ENCODE measurements at regions not wholly inside any gene's neighbourhood (a gene's known extent, or its start where the extent isn't known, plus 50 kb on each side); places are given as distances from the start of the nearest gene placed in this dataset.

DNA sequence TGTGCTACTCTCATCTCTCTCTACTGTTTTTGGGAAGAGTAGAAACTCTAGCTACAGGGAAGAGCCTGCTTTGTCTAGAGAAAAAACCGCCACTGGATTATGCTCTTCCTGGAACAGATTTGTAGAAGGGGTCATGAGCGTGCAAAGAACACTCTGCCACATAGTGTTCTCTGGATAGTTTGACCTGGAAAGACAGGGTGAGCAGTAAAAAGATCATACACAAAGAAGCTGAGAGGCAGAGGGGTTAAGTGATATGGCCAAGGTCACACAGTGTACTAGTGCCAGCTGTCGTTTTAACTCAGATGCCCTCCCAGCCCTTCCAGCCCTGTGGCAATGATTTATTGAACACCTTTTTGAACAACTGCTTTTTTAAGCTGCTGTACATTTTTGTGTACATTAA is 182.2 kb downstream of the NNT start:
- FAIRE-seq (no peak), DNase-seq (ENCODE audit: low read depth, low spot score) (no peak)
- Histone ChIP-seq H3K4me1 (ENCODE audit: control insufficient read depth, extremely low read depth, insufficient read depth, low read length) (peaks cover 8% of the 10 kb centered on the region), H3K27me3 (ENCODE audit: control insufficient read depth, extremely low read depth, insufficient read depth, low read length) (no peaks in the 10 kb centered on the region), H3K9me1 (ENCODE audit: control insufficient read depth, extremely low read depth, insufficient read depth, low read length) (no peaks in the 10 kb centered on the region), H3K79me2 (ENCODE audit: control insufficient read depth, insufficient read depth, low read length) (no peaks in the 10 kb centered on the region), H3K36me3 (ENCODE audit: control insufficient read depth in 2 of 2, extremely low read depth in 1 of 2, insufficient read depth in 2 of 2, low read length in 2 of 2) (no peaks in the 10 kb centered on the region), H3K4me3 (ENCODE audit: control insufficient read depth in 2 of 3, extremely low read depth in 1 of 3, insufficient read depth in 2 of 3, low read depth in 1 of 3, low read length in 3 of 3) (no peak overlapping the region), H3K4me2 (ENCODE audit: control insufficient read depth, extremely low read depth, insufficient read depth, low read depth, low read length) (no peak overlapping the region), H3K27ac (ENCODE audit: control insufficient read depth, insufficient read depth, low read length) (no peak overlapping the region), H3K9ac (ENCODE audit: control insufficient read depth, extremely low read depth, insufficient read depth, low read length) (no peak overlapping the region), H3K9me3 (ENCODE audit: control insufficient read depth, low read depth, low read length) (no peaks in the 10 kb centered on the region), H4K20me1 (ENCODE audit: control insufficient read depth, extremely low read depth, insufficient read depth, low read length) (no peaks in the 10 kb centered on the region), H2AFZ (ENCODE audit: control insufficient read depth, low read length) (no peak overlapping the region)
- TF ChIP-seq, protein P1, sequence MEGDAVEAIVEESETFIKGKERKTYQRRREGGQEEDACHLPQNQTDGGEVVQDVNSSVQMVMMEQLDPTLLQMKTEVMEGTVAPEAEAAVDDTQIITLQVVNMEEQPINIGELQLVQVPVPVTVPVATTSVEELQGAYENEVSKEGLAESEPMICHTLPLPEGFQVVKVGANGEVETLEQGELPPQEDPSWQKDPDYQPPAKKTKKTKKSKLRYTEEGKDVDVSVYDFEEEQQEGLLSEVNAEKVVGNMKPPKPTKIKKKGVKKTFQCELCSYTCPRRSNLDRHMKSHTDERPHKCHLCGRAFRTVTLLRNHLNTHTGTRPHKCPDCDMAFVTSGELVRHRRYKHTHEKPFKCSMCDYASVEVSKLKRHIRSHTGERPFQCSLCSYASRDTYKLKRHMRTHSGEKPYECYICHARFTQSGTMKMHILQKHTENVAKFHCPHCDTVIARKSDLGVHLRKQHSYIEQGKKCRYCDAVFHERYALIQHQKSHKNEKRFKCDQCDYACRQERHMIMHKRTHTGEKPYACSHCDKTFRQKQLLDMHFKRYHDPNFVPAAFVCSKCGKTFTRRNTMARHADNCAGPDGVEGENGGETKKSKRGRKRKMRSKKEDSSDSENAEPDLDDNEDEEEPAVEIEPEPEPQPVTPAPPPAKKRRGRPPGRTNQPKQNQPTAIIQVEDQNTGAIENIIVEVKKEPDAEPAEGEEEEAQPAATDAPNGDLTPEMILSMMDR (optimal IDR thresholded peaks at IDR 0.05 in 1 of 3, IDR thresholded peaks at IDR 0.05 in 1 of 3, conservative IDR thresholded peaks at IDR 0.05 in 1 of 3; ENCODE audit: extremely low read depth in 1 of 3, insufficient read depth in 2 of 3, low read length in 3 of 3) = no peak
- TF ChIP-seq EZH2 (IDR thresholded peaks at IDR 0.05; ENCODE audit: low read length) = no peak
- dilution Hi-C loops (cut with MboI; ENCODE audit: extremely low pct_ligation_motif_present, low sequenced_read_pairs) = no loop called here

DNA sequence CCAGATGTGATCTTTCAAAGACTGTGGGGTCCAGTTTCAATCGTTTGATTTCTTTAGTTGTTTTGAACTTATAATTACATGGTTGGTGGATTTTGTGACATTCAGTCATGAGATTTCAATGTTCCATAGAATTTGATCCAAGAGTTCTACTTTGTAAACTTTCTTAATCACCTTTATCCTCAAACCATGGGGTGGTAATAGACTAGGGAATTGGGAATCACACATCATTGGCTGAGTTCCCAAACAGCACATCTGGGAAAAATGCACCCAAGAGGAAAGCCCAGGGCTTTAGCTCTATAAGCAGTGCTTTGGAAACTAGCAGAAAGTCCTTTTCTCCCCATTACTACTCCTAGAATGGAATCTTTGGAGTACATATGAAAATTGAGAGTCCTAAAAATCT is 177.6 kb downstream of the NNT start:
- Histone ChIP-seq H3K4me1 (ENCODE audit: control insufficient read depth, extremely low read depth, insufficient read depth, low read length) (peaks cover 9% of the 10 kb centered on the region), H3K9me1 (ENCODE audit: control insufficient read depth, extremely low read depth, insufficient read depth, low read length) (no peaks in the 10 kb centered on the region), H3K36me3 (ENCODE audit: control insufficient read depth in 2 of 2, extremely low read depth in 1 of 2, insufficient read depth in 2 of 2, low read length in 2 of 2) (no peaks in the 10 kb centered on the region), H3K27ac (ENCODE audit: control insufficient read depth, insufficient read depth, low read length) (no peak overlapping the region), H3K9me3 (ENCODE audit: control insufficient read depth, low read depth, low read length) (no peaks in the 10 kb centered on the region), H3K79me2 (ENCODE audit: control insufficient read depth, insufficient read depth, low read length) (no peaks in the 10 kb centered on the region), H3K9ac (ENCODE audit: control insufficient read depth, extremely low read depth, insufficient read depth, low read length) (no peak overlapping the region), H3K4me3 (ENCODE audit: control insufficient read depth in 2 of 3, extremely low read depth in 1 of 3, insufficient read depth in 2 of 3, low read depth in 1 of 3, low read length in 3 of 3) (no peak overlapping the region), H2AFZ (ENCODE audit: control insufficient read depth, low read length) (no peak overlapping the region), H3K4me2 (ENCODE audit: control insufficient read depth, extremely low read depth, insufficient read depth, low read depth, low read length) (no peak overlapping the region), H4K20me1 (ENCODE audit: control insufficient read depth, extremely low read depth, insufficient read depth, low read length) (no peaks in the 10 kb centered on the region), H3K27me3 (ENCODE audit: control insufficient read depth, extremely low read depth, insufficient read depth, low read length) (no peaks in the 10 kb centered on the region)
- FAIRE-seq = peak; percentile 67
- dilution Hi-C loops (cut with MboI; ENCODE audit: extremely low pct_ligation_motif_present, low sequenced_read_pairs) = no loop called here
- no peak for TF ChIP-seq EZH2 (IDR thresholded peaks at IDR 0.05; ENCODE audit: low read length)
- TF ChIP-seq, protein P1 (optimal IDR thresholded peaks at IDR 0.05 in 1 of 3, IDR thresholded peaks at IDR 0.05 in 1 of 3, conservative IDR thresholded peaks at IDR 0.05 in 1 of 3; ENCODE audit: extremely low read depth in 1 of 3, insufficient read depth in 2 of 3, low read length in 3 of 3) = no peak
- no peak for DNase-seq (ENCODE audit: low read depth, low spot score)
